NCI-H1105 treated with DMSO at 0.1 percent for 48 hours (cell line): ENCODE measurements at regions not wholly inside any gene's neighbourhood (a gene's known extent, or its start where the extent isn't known, plus 50 kb on each side); places are given as distances from the start of the nearest gene placed in this dataset.
"Not testable (repeated sequence)": the region's sequence is repeated elsewhere in the genome, so short reads cannot be mapped to it uniquely, and the experiment has no call there.

Experiments used
- DNase-seq: peaks from one replicate; lab custom pipeline; 2025; lab: John Stamatoyannopoulos, UW

GRCh38 chr12:19909418-19909817 is 458.9 kb upstream of the PDE3A start:
- DNase-seq, result no peak

DNA sequence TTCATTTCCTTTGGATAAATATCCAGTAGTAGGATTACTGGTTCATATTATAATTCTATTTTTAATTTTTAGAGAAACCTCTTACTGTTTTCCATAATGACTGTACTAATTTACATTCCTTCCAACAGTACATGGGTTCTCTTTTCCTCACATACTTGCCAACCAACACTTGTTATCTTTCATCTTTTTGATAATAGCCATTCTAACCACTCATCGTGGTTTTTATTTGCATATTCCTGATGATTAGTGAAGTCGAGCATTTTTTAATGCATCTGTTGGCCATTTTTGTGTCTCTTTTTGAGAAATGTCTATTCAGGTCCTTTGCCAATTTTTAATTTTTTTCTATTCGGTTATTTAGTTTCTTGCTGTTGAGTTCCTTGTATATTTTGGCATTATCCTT is 457.7 kb upstream of the PDE3A start:
- DNase-seq, result no peak

DNA sequence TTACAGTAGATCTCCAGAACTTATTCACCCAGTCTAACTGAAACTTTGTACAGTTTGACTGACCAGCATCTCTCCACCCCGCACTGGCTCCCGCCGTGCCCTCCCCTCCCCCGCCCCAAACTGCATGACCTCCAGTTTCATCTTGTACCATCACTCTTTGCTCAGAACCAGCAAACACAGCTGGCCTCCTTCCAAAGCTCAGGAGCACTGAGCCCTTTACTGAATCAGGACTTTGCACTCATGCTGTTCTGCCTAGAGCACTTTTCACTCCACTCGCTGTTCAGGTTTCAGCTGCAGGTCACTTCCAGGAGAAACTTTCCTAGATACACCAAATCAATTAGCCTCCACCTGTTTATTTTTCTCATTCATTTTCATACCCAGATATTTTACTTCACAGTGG is 455.3 kb upstream of the PDE3A start:
- DNase-seq, result no peak

DNA sequence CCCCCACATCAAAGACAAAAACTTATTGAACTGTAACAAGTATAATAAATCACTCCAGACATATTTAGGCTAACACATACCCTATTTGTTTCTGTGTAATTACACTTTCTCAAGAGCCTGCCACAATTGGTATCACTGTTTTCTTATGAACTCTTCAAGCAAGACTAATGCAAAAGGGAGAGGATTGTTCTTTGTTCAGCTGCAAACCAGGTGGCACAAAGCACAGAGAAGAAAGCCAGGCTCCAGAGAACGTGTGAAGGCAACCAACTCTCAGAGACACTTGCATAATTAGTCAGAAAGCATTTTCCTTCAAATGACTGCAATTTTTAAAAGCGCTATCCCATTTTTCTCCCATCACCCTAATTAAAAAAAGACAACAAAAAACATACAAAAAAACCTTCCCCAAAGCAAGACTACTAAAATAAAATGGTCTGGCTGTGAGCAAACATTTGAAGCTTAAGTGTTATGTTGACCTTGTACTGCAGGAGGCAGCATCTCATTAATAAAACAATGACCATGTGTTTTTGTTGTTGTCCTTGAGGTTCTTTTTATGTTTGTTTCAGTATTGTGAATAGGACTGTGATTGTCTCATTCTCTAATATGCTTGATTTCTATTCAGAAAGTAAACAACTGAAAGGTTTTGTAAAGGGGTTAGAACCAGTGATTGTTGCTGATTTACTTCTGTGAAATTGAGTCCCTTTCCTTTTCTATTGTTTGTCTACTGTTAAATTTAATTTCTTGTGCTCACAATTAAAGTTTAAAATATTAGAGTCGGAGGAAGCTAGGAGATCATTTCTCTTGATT is 452.7 kb upstream of the PDE3A start:
- peak; percentile 95 for DNase-seq

DNA sequence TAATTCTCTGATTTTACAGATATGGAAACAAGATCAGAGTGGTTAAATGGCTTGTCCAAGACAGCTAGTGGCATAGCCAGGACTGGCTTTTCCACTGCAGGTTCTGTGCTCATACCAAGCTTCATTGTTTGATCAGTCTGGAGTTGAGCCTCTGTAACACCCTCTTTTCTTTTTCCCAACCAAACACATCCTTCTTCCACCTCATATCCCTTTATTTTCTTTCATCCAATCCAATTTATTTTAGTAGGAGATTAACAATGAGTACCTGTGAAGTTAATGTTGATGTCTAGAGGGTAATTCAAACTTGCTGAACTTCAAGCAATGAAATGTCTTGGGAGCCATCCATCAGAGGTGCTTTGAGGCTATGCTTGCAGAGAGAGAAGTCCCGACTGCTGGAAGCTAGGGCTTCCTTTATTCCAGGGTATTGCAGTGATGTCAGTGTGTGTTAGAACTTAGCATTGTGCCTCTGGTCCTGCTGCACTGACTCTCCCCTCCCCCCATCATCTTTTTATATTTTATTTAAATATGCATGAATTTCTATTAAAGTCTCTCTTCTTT is 452.1 kb upstream of the PDE3A start:
- DNase-seq, result no peak

DNA sequence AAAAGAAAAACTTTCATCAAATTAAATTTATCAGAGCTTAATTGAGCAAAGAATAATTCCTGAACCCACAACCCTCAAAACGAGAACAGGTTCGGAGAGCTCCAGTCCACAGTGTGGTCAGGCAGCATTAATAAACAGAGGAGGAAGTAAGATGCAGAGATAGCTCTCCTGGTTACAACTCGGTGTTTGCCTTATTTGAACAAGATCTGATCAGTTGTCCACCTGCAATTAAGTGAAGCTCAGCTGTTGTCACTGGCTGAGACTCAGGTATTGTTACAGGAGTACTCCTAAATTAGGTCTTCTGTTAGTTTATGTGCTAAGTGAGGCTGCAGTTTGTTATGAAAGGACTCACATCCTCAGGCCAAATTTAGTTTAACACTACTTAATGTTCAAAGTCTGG is 451.4 kb upstream of the PDE3A start:
- no peak for DNase-seq

DNA sequence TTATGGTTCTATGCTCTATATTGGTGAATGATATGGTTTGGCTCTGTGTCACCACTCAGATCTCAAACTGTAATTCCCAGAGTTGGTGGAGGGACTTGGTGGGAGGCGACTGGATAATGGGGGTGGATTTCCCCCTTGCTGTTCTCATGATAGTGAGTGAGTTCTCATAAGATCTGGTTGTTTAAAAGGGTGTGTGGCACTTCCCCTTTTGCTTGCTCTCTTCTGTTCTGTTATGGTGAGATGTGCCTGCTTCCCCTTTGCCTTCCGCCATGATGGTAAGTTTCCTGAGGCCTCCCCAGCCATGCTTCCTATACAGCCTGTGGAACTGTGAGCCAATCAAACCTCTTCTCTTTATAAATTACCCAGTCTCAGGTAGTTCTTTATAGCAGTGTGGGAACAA is 446.6 kb upstream of the PDE3A start:
- not testable (repeated sequence) for DNase-seq

GRCh38 chr12:19922717-19923116 is 445.6 kb upstream of the PDE3A start:
- no peak for DNase-seq

DNA sequence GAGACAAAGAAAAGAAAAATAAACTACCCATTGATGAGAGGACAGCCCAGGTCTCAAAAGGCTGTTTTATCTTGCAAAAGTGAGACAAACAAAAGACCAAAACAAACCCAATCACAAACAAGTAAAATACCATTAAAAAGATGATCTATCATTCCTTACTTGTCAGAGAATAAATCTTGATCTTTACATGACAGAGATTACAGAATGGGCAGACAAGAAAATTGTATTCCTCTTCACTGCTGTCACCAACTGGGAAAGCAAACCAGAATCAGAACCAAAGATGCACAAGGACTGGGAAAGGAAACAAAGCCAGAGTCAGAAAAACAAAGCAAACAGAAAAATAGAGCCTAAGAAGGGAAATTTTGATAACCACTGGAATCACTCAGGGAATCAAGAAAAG is 444.0 kb upstream of the PDE3A start:
- no peak for DNase-seq

DNA sequence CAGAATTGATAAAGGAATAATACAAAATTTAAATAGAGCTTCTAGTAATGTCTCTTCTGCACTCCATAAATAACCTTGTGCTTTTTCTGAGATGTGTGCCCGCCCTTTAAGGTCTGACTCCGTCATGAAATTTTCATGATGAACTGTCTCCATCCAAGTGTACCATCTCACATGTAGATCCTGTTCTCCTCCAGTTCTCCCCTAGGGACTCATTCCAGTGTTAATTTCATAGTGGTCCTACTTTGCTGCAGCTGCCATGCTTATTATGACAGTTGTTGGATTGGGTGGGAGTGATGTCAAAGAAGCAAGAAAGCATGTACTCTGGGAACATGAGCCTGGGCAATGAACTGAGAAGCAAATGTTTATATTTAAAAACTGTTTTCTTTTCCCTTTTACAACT is 442.5 kb upstream of the PDE3A start:
- DNase-seq, result no peak

GRCh38 chr12:19926266-19926665 is 442.1 kb upstream of the PDE3A start:
- DNase-seq, result no peak

- no peak for DNase-seq
Observed at GRCh38 chr12:19927661-19928060, 440.7 kb upstream of the PDE3A start.

DNA sequence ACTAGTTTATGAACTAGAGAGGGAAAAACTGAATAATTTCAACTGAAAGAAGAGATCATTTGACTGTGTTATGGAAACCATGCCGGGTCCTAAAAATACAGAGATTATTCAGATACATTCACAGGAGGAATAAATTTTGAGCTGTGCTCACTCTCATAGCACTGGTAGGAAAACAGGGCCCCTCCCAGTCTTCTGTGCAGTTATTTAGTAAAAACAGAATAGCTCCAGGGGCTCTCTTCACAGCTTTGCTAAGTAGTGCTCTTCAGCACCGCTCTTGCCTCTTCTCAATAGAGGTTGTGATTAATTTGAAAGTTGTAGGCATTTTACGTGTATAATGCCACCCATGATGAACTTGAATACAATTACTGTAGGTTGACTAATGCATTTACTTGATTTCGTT is 435.9 kb upstream of the PDE3A start:
- DNase-seq, result no peak

DNA sequence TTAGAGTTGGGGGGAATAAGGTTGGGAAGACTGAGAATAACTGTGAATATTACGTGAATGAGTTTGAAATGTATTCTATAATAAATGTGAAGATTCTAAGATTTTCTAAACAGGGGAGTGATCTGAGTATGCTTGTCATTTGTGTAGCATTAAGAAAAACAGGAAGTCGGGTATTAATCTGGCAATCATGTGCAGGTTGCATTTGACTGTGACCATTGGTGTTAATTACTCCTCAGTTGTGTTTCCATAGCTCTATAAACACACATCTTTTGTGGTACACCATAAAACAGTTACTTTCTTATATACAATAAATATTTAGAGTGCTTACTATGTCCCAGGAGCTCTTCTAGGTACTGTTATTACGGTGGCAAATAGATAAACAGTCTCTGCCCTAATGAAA is 434.4 kb upstream of the PDE3A start:
- no peak for DNase-seq

DNA sequence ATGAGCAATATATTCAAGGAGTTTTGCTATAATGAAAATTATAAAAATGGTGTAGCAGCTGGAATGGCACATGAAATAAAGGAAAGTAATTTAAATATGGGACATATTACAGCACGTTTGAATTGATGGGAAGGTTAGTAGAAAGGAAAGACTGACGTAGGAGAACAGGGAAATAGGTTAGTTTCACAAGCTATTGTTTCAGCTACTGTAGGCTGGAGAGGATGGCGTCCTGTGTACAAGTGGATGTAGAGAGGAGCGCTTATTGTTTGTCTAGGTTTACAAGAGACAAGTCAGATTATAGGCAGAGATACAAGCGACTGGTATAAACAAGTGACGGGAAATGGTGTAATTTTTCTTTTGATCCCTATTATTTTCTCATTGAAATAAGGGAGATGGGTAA is 431.2 kb upstream of the PDE3A start:
- DNase-seq, result no peak

DNA sequence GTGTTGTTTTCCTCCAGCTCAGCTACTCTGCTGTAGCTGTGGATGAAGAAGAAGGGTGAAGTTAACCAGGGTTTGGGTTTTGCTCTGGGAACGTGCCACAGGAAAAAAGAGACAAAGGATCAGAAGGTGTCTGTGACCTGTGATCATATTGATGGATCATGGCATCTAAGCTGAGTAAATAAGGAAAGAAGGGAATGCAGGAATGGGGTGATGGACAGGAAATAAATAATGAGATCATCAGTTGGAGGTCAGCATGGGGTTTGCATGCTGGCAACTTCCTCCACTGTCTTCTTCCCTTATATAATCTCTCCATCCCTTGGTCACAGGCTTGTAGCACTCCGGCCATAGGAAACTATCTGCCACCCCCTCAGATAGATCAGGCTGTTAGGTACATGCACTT is 430.3 kb upstream of the PDE3A start:
- DNase-seq, result no peak

DNA sequence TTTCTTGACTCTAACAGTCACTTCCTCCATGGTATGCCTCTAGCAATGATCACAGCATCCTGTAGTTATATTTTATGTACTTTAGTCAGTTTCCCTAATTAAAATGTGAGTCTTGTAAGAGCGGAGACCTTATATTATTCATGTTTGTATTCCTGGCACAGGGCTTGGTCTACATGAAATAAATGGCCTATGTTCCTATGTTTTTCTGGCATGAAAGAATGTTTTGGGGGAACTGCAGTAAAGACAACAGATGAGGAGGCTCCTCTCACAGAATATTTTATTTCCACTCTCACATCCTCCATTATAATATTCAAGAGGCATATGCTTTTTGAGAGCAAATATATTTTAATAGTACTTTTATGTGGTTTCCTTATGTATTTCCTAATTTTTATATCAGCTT is 429.8 kb upstream of the PDE3A start:
- no peak for DNase-seq

DNA sequence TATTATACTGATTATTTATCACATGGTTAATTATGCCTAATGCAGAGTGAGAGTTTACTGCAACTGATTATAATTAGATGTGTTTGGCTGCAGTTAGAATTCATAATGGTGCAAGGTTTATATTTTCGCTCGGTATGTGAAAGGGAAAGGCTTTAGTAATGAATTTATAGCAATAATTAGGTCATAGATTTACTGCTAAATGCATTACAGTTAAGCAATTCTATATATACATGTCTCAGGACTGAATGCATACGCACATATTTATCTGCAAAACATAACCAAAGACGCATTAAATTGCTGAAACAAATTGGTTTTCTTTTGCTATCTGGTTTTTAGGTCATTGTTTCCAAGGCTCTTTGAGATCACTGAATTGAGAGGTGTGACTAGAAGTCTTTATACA is 428.1 kb upstream of the PDE3A start:
- no peak for DNase-seq

DNA sequence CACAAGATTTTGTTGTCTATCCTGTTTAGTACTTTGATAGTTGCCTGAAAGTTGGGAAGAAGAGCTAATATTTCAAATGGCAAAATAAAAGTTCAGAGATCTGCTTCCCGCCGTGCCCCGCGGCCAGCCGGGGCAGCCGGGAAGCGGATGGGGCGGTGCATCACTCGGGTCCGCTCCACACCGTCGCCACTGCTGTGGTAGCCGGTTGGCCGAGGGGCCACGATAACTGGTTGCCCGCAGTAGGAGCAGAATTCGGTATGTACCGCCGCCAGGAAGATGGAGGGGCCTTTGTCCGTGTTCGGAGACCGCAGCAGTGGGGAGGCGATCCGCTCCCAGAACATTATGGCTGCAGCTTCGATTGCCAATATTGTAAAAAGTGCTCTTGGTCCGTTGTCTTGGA is 427.2 kb upstream of the PDE3A start:
- no peak for DNase-seq

GRCh38 chr12:19945559-19946435 is 422.5 kb upstream of the PDE3A start:
- DNase-seq, result no peak

DNA sequence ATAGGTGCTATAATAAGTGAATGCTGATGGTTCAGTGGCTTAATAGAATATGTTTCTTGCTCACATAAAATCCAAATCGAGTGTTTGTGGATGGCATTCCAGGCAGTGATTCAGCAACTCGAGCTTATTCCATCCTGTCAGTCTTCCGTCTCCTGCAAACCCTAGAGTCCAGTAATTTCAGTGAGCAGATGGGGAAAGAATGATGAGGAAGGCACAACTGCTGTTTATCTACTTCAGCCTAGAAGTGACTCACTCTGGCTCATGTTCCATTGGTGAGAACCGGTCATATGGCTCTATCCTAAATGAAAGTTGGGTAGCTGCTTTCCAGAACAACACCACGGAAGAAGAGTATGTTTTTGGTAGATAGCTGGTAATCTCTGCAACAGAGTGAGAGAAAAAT is 421.8 kb upstream of the PDE3A start:
- DNase-seq, result no peak

GRCh38 chr12:19947344-19947743 is 421.0 kb upstream of the PDE3A start:
- no peak for DNase-seq

DNA sequence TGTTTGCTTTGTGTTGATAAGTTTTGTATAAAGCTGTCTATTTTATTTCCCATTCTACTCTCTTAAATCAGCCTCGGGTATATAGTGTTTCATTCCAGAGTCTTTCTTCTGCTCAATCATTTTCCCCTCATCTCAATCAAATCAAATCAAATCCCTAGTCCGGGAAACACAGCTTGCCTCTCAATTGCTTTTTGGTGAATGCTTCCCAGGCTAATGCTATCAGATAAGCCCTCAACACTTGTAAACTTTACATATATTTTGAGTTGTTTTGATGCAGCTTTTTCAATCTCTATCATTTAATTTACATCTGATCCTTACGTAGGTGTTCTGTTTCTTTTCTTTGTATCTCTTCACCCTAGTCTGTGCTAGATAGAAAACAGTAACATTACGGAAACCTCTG is 416.7 kb upstream of the PDE3A start:
- no peak for DNase-seq
